ENCODE measurements at regions not wholly inside any gene's neighbourhood (a gene's known extent, or its start where the extent isn't known, plus 50 kb on each side); places are given as distances from the start of the nearest gene placed in this dataset.

DNA sequence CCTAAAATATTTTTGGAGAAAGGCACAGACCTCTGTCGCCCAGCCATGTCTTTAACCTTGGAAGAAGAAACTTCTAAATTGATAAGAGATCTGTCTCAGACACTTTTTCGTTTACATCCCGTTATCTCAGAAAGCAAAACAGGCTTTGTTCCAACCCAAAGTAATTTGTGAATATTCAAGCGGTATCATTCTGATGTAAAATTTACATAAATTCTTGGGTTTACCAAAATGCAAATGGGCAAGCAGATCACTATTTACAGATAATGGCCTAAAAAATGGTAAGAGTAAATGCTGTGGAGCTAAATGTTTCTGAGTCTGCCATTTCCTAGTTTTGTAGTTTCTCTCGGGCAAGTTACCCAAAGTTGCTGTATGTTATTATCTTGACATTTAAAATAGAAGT, 101.9 kb upstream of the VPREB1 start:
- no peak for DNase-seq (ENCODE audit: low read depth)
- H3K36me3 ChIP-seq (ENCODE audit: control insufficient read depth, insufficient read depth, low read length), result no peaks in the 10 kb centered on the region
- TF ChIP-seq, protein P1, sequence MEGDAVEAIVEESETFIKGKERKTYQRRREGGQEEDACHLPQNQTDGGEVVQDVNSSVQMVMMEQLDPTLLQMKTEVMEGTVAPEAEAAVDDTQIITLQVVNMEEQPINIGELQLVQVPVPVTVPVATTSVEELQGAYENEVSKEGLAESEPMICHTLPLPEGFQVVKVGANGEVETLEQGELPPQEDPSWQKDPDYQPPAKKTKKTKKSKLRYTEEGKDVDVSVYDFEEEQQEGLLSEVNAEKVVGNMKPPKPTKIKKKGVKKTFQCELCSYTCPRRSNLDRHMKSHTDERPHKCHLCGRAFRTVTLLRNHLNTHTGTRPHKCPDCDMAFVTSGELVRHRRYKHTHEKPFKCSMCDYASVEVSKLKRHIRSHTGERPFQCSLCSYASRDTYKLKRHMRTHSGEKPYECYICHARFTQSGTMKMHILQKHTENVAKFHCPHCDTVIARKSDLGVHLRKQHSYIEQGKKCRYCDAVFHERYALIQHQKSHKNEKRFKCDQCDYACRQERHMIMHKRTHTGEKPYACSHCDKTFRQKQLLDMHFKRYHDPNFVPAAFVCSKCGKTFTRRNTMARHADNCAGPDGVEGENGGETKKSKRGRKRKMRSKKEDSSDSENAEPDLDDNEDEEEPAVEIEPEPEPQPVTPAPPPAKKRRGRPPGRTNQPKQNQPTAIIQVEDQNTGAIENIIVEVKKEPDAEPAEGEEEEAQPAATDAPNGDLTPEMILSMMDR (IDR thresholded peaks at IDR 0.05; ENCODE audit: insufficient read depth, low read length, poor library complexity, severe bottlenecking), result no peak
- peaks cover 4% of the 10 kb centered on the region for H3K27me3 ChIP-seq (ENCODE audit: control insufficient read depth, insufficient read depth, low read length)
- H3K4me3 ChIP-seq (ENCODE audit: low read depth, low read length), result no peak overlapping the region

DNA sequence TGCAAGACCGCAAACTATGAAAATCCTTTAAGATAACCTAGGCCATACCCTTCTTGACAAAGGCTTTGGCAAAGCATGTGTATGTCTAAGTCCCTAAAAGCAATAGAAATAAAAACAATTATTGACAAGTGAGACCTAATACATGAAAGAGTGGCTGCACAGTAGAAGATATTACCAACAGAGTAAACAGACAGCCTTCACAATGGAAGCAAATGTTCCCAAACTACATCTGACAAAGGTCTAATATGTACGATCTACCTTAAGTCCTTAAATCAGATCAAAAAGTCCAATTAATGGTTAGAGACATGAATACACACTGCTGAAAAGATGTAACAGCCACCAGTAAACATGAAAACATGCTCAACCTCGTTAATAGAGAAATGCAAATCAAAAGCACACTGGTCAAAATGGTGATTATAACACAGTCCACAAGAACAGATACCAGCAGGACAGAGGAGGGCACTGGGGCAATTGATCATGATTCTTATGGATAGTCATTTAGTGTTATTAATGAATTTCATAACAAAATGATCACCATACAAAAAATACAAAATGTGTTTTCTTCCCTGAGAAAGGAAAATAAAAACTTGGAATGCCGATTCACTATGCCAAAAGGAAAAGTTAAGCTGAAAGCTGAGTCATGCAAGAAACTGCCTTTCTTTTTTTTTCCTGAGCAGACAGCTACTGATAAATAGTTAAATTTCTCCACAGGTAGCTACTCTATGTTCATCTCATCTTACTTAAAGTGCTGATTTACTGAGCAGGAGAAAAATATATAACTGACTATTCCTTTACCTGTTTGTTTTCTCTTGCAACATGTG, 102.6 kb upstream of the VPREB1 start:
- no peak for DNase-seq (ENCODE audit: low read depth)
- TF ChIP-seq, protein P1 (IDR thresholded peaks at IDR 0.05; ENCODE audit: insufficient read depth, low read length, poor library complexity, severe bottlenecking), result no peak
- Histone ChIP-seq H3K36me3 (ENCODE audit: control insufficient read depth, insufficient read depth, low read length) (no peaks in the 10 kb centered on the region), H3K4me3 (ENCODE audit: low read depth, low read length) (no peak overlapping the region), H3K27me3 (ENCODE audit: control insufficient read depth, insufficient read depth, low read length) (peaks cover 4% of the 10 kb centered on the region)

DNA sequence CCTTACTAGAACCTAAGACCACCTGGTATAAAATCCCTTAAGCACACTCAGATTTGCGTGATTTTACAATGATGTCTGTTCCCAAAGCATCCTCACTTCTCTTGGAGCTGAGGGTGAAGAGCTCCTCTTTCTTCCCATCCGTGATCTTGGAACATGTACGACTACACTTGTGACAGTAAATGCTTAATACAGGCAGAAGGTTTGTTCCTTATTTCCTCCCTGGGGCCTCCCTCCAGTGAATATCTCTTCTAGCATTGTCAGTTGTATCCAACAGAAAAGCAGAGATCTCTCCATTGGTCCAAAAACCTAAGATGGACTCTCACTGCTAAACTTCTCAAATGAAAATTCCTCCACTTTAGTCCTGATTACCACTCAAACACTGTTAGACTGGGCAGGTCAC, 103.6 kb upstream of the VPREB1 start:
- H3K27me3 ChIP-seq (ENCODE audit: control insufficient read depth, insufficient read depth, low read length), result no peaks in the 10 kb centered on the region

DNA sequence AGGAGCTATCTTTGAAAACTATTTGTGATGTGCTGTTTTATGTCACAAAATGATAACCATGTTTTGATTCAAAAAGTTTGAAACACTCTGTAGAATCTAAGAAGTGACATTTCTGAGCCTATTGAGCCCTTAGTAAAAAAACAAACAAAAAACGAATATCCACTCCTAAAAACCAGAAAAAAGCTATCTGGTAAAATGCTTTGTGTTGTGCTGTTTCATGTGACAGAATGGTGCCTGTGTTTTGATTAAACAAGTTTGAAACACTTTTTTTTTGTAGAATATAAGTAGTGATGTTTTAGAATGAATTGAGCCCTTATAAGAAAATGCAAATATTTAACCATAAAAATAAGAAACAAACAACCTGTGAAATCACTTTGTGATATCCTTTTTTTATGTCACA, 105.2 kb upstream of the VPREB1 start:
- TF ChIP-seq, protein P1 (IDR thresholded peaks at IDR 0.05; ENCODE audit: insufficient read depth, low read length, poor library complexity, severe bottlenecking), result no peak
- no peak for DNase-seq (ENCODE audit: low read depth)
- Histone ChIP-seq H3K36me3 (ENCODE audit: control insufficient read depth, insufficient read depth, low read length) (no peaks in the 10 kb centered on the region), H3K27me3 (ENCODE audit: control insufficient read depth, insufficient read depth, low read length) (no peaks in the 10 kb centered on the region), H3K4me3 (ENCODE audit: low read depth, low read length) (no peak overlapping the region)

More for the DNA sequence above, 103.6 kb upstream of the VPREB1 start:
- TF ChIP-seq, protein P1 (IDR thresholded peaks at IDR 0.05; ENCODE audit: insufficient read depth, low read length, poor library complexity, severe bottlenecking), result no peak
- no peak for DNase-seq (ENCODE audit: low read depth)
- Histone ChIP-seq H3K4me3 (ENCODE audit: low read depth, low read length) (no peak overlapping the region), H3K36me3 (ENCODE audit: control insufficient read depth, insufficient read depth, low read length) (no peaks in the 10 kb centered on the region)

DNA sequence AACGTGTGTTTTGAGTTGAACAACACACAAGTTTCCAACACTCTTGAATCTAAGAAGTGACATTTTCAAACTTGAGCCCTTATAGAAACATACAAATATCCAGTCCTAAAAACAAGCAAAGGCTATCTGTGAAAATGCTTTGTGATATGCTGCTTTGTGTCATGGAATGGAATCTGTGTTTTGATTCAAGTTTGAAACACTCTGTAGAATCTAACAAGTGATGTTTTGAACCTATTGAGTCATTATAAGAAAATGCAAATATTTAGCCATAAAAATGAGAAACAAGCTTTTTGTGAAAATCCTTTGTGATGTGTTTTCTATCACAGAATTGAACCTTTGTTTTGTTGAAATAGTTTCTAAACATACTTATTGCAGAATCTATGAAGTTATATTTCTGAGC, 105.7 kb upstream of the VPREB1 start:
- H3K36me3 ChIP-seq (ENCODE audit: control insufficient read depth, insufficient read depth, low read length), result no peaks in the 10 kb centered on the region
- H3K27me3 ChIP-seq (ENCODE audit: control insufficient read depth, insufficient read depth, low read length), result no peaks in the 10 kb centered on the region
- no peak for DNase-seq (ENCODE audit: low read depth)
- no peak overlapping the region for H3K4me3 ChIP-seq (ENCODE audit: low read depth, low read length)
- TF ChIP-seq, protein P1 (IDR thresholded peaks at IDR 0.05; ENCODE audit: insufficient read depth, low read length, poor library complexity, severe bottlenecking), result no peak

DNA sequence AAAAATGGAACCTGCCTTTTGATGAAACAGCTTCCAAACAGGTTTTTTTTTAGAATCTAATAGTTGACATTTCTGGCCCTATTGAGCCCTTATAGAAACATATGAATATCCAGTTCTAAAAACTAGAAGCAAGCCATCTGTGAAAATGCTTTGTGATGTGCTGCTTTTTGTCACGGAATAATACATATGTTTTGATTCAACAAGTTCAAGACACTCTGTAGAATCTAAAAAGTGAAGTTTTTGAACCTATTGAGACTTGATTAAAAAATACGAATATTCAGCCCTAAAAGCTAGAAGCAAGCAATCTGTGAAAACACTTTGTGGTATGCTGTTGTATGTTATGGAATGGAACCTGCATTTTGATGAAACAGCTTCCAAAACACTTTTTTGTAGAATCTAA, 106.7 kb upstream of the VPREB1 start:
- no peak for DNase-seq (ENCODE audit: low read depth)
- H3K27me3 ChIP-seq (ENCODE audit: control insufficient read depth, insufficient read depth, low read length), result no peaks in the 10 kb centered on the region
- TF ChIP-seq, protein P1 (IDR thresholded peaks at IDR 0.05; ENCODE audit: insufficient read depth, low read length, poor library complexity, severe bottlenecking), result no peak
- H3K4me3 ChIP-seq (ENCODE audit: low read depth, low read length), result no peak overlapping the region
- H3K36me3 ChIP-seq (ENCODE audit: control insufficient read depth, insufficient read depth, low read length), result no peaks in the 10 kb centered on the region

Measured in kidney epithelial cell (primary cell).